Stomach (tissue), 8 donors: ENCODE measurements at regions not wholly inside any gene's neighbourhood (a gene's known extent, or its start where the extent isn't known, plus 50 kb on each side); places are given as distances from the start of the nearest gene placed in this dataset.

ENCODE experiments used
- DNase-seq, 2 donors: peaks; one replicate each; pipeline versions ENCODE4 v3.0.0 to v3.0.0-alpha.2; 2013 to 2019
- H3K27ac ChIP-seq, 5 donors: fragments of 200-600 bp in 4 of 5; sonication (generic) in 4 of 5; one replicate each; pipeline ENCODE4 v1.5.1; 2013 to 2019; ENCODE audit warnings: mild to moderate bottlenecking in 1 of 5, moderate library complexity in 1 of 5
- H3K27me3 ChIP-seq, 3 donors: fragments of 200-600 bp; sonication (generic); one replicate each; pipeline ENCODE4 v1.5.1; 2017 to 2019; ENCODE audit warnings: mixed run types in 1 of 3
- H3K36me3 ChIP-seq, 4 donors: fragments of 200-600 bp; sonication (generic); 1 replicate in 3 of 4; 2 replicates in 1 of 4; pipeline ENCODE4 v1.5.1; 2016 to 2019
- H3K4me1 ChIP-seq, 4 donors: fragments of 200-600 bp; sonication (generic); one replicate each; pipeline ENCODE4 v1.5.1; 2016 to 2019
- H3K4me3 ChIP-seq, 4 donors: fragments of 200-600 bp; sonication (generic) in 3 of 4; one replicate each; pipeline ENCODE4 v1.5.1; 2016 to 2019; ENCODE audit warnings: mild to moderate bottlenecking in 1 of 4
- H3K9me3 ChIP-seq, 4 donors: fragments of 200-600 bp; sonication (generic); one replicate each; pipeline ENCODE4 v1.5.1; 2016 to 2019
- CTCF ChIP-seq, 7 experiments: fragments of 450-650 bp in 4 of 7; fragments of 200-600 bp in 3 of 7; sonication (generic) in 3 of 7; IDR thresholded peaks; one replicate each; pipeline ENCODE4 v1.5.1; 2016 to 2019; ENCODE audit warnings: antibody characterized with exemption in 7 of 7, control low read depth in 2 of 7, mild to moderate bottlenecking in 1 of 7
- EP300 ChIP-seq: sonication (generic); formaldehyde crosslinking; IDR thresholded peaks from one replicate; pipeline ENCODE4 v1.6.1; 2017; ENCODE audit warnings: antibody characterized with exemption
- POLR2A ChIP-seq, 4 donors: fragments of 450-650 bp; IDR thresholded peaks; one replicate each; pipeline ENCODE4 v1.6.1; 2016; ENCODE audit warnings: antibody characterized with exemption in 4 of 4, control low read depth in 2 of 4, mild to moderate bottlenecking in 1 of 4, moderate library complexity in 1 of 4
- POLR2AphosphoS5 ChIP-seq, 3 donors: sonication (generic); formaldehyde crosslinking; IDR thresholded peaks; one replicate each; pipeline ENCODE4 v1.6.1; 2016; ENCODE audit warnings: antibody characterized with exemption in 3 of 3
- WGBS, 5 donors: extraction: QIAGEN DNeasy Blood & Tissue Kit in 3 of 5; methylation state at CpG; one replicate each; pipeline versions ENCODE4 v1.1.5 to v1.1.7; 2013 to 2018; 5-methylcytosine and 5-hydroxymethylcytosine counted together
- intact Hi-C: fragments of 100-400 bp; cut with DNase I; formaldehyde crosslinking; loops from one replicate; pipeline ENCODE4 v1.15.1; 2023; ENCODE audit warnings: low total_unique reads
- donor health status: healthy with polysubstance abuse.
- donor health status: Bipolar disorder and iron deficiency.
- donor health status: healthy.

GRCh38 chr4:100949350-100949935, 397.9 kb downstream of the PPP3CA start:
- no peaks in the 10 kb centered on the region for H3K27me3 ChIP-seq
- no peak overlapping the region for H3K27ac ChIP-seq
- H3K4me3 ChIP-seq, result no peak overlapping the region
- intact Hi-C loops, result no loop called here
- WGBS, 5 donors, result 66 to 76% (median 68%) methylated on average over 3 of the region's 3 CpGs
- H3K36me3 ChIP-seq, result no peaks in the 10 kb centered on the region
- DNase-seq, result no peak
- no peaks in the 10 kb centered on the region for H3K9me3 ChIP-seq
- TF ChIP-seq EP300, result no peak
- no peak for TF ChIP-seq POLR2AphosphoS5 (IDR thresholded peaks at IDR 0.05)
- no peak for TF ChIP-seq POLR2A (IDR thresholded peaks at IDR 0.05)
- no peak for TF ChIP-seq CTCF (IDR thresholded peaks at IDR 0.05)
- H3K4me1 ChIP-seq, result no peaks in the 10 kb centered on the region

- intact Hi-C loops, result no loop called here
- Histone ChIP-seq H3K36me3 (no peaks in the 10 kb centered on the region), H3K4me1 (no peaks in the 10 kb centered on the region), H3K27ac (no peak overlapping the region), H3K9me3 (no peaks in the 10 kb centered on the region), H3K27me3 (no peaks in the 10 kb centered on the region), H3K4me3 (no peak overlapping the region)
- DNase-seq, result no peak
- WGBS, 5 donors, result 31 to 48% (median 39%) methylated on average over 4 of the region's 4 CpGs
- TF ChIP-seq CTCF (IDR thresholded peaks at IDR 0.05) (no peak), POLR2A (IDR thresholded peaks at IDR 0.05) (no peak), POLR2AphosphoS5 (IDR thresholded peaks at IDR 0.05) (no peak), EP300 (no peak)
Measured at GRCh38 chr4:100948911-100949310, 398.4 kb downstream of the PPP3CA start.

- TF ChIP-seq EP300 (no peak), POLR2AphosphoS5 (IDR thresholded peaks at IDR 0.05) (no peak), CTCF (IDR thresholded peaks at IDR 0.05) (no peak), POLR2A (IDR thresholded peaks at IDR 0.05) (no peak)
- Histone ChIP-seq H3K9me3 (peaks cover 0 to 5% (median 2%) of the 10 kb centered on the region in 4 donors), H3K4me3 (no peak overlapping the region), H3K36me3 (no peaks in the 10 kb centered on the region), H3K4me1 (no peaks in the 10 kb centered on the region), H3K27ac (no peak overlapping the region), H3K27me3 (no peaks in the 10 kb centered on the region)
- DNase-seq, result no peak
- intact Hi-C loops, result no loop called here
Measured at GRCh38 chr4:100945789-100946188, 401.5 kb downstream of the PPP3CA start.

GRCh38 chr4:100938698-100939097, 408.6 kb downstream of the PPP3CA start:
- TF ChIP-seq EP300, result no peak
- no peak for TF ChIP-seq POLR2AphosphoS5 (IDR thresholded peaks at IDR 0.05)
- TF ChIP-seq POLR2A (IDR thresholded peaks at IDR 0.05), result no peak
- no peak for TF ChIP-seq CTCF (IDR thresholded peaks at IDR 0.05)
- Histone ChIP-seq H3K4me1 (no peaks in the 10 kb centered on the region), H3K36me3 (no peaks in the 10 kb centered on the region), H3K4me3 (no peak overlapping the region), H3K27ac (no peak overlapping the region), H3K9me3 (peaks cover 0 to 5% (median 2%) of the 10 kb centered on the region in 4 donors), H3K27me3 (no peaks in the 10 kb centered on the region)
- DNase-seq, result no peak
- intact Hi-C loops, result no loop called here
- WGBS, 5 donors, result 93 to 98% (median 97%) methylated on average over 2 of the region's 2 CpGs; no CpG with 5 or more reads in 1 of the 5 donors
